NCI-H128 (cell line): ENCODE measurements at regions not wholly inside any gene's neighbourhood (a gene's known extent, or its start where the extent isn't known, plus 50 kb on each side); places are given as distances from the start of the nearest gene placed in this dataset.

ENCODE experiments used
- DNase-seq: peaks from one replicate; lab custom pipeline; 2025; ENCODE audit not compliant: unreplicated experiment; lab: John Stamatoyannopoulos, UW

- DNase-seq = no peak
Observed at GRCh38 chr10:88107296-88108097, 244.1 kb downstream of the PTEN start.

- no peak for DNase-seq
Observed at GRCh38 chr10:88108115-88108610, 244.7 kb downstream of the PTEN start.

GRCh38 chr10:88110355-88110754 lies 246.9 kb downstream of the PTEN start:
- DNase-seq = no peak

- DNase-seq = no peak
Observed at GRCh38 chr10:88110822-88111221, 247.4 kb downstream of the PTEN start.

- no peak for DNase-seq
Observed at GRCh38 chr10:88111294-88111693, 247.9 kb downstream of the PTEN start.

GRCh38 chr10:88113232-88113631 lies 249.8 kb downstream of the PTEN start:
- DNase-seq = no peak

- no peak for DNase-seq
Observed at GRCh38 chr10:88113657-88114272, 250.3 kb downstream of the PTEN start.

- no peak for DNase-seq
Observed at GRCh38 chr10:88114368-88114767, 250.9 kb downstream of the PTEN start.

- no peak for DNase-seq
Observed at GRCh38 chr10:88115407-88115806, 252.0 kb downstream of the PTEN start.

GRCh38 chr10:88115968-88116367 lies 252.5 kb downstream of the PTEN start:
- no peak for DNase-seq

GRCh38 chr10:88116481-88116880 lies 253.1 kb downstream of the PTEN start:
- DNase-seq = no peak

- DNase-seq = no peak
Observed at GRCh38 chr10:88116971-88117626, 253.7 kb downstream of the PTEN start.

GRCh38 chr10:88117869-88118632 lies 254.6 kb downstream of the PTEN start:
- no peak for DNase-seq

- no peak for DNase-seq
Observed at GRCh38 chr10:88118729-88119128, 255.3 kb downstream of the PTEN start.

GRCh38 chr10:88119160-88119559 lies 255.7 kb downstream of the PTEN start:
- DNase-seq = no peak

- DNase-seq = no peak
Observed at GRCh38 chr10:88120075-88120474, 256.6 kb downstream of the PTEN start.

GRCh38 chr10:88120599-88121333 lies 257.3 kb downstream of the PTEN start:
- DNase-seq = no peak

GRCh38 chr10:88121361-88121760 lies 257.9 kb downstream of the PTEN start:
- DNase-seq = no peak

GRCh38 chr10:88122145-88122544 lies 258.7 kb downstream of the PTEN start:
- no peak for DNase-seq

GRCh38 chr10:88122576-88122975 lies 259.2 kb downstream of the PTEN start:
- no peak for DNase-seq

GRCh38 chr10:88125766-88126165 lies 262.3 kb downstream of the PTEN start:
- DNase-seq = no peak
